PC-9 (cell line): ENCODE measurements at regions not wholly inside any gene's neighbourhood (a gene's known extent, or its start where the extent isn't known, plus 50 kb on each side); places are given as distances from the start of the nearest gene placed in this dataset.

ENCODE experiments used
- BruUV-seq: library from RNA; stranded (reverse); fragments of 400-500 nt; replicated peaks from 2 replicates; lab custom pipeline; 2021; lab: Mats Ljungman, UMichigan
- CTCF ChIA-PET: fragments of 300-600 bp; sonication (Branson Sonifier 250); formaldehyde crosslinking; loops from one replicate; lab custom pipeline; 2022; ENCODE audit warnings: antibody characterized with exemption; lab: Charles Lee
- POLR2A ChIA-PET: fragments of 300-600 bp; sonication (Branson Sonifier 250); formaldehyde crosslinking; loops from one replicate; lab custom pipeline; 2022; ENCODE audit warnings: antibody characterized with exemption; ENCODE audit not compliant: unreplicated experiment; lab: Charles Lee
- DNase-seq, 2 experiments: peaks; one replicate each; pipeline versions ENCODE4 v3.0.0 to v3.0.0-alpha.2; 2015 to 2022; ENCODE audit warnings: mixed read lengths in 1 of 2
- H2AFZ ChIP-seq: fragments of 200-600 bp; sonication (generic); 2 replicates; pipeline ENCODE4 v1.8.1; 2017; ENCODE audit warnings: antibody characterized with exemption
- H3F3A ChIP-seq: fragments of 200-600 bp; sonication (generic); 2 replicates; pipeline ENCODE4 v1.8.1; 2017; ENCODE audit warnings: antibody characterized with exemption, mild to moderate bottlenecking, low read depth; ENCODE audit not compliant: insufficient read depth
- H3K27ac ChIP-seq: fragments of 200-600 bp; sonication (generic); 2 replicates; pipeline ENCODE4 v1.6.1; 2016; ENCODE audit warnings: mixed run types
- H3K27me3 ChIP-seq: fragments of 200-600 bp; sonication (generic); 2 replicates; pipeline ENCODE4 v1.6.1; 2016; ENCODE audit warnings: low read depth, mixed run types; ENCODE audit not compliant: insufficient read depth
- H3K36me3 ChIP-seq: fragments of 200-600 bp; sonication (generic); 2 replicates; pipeline ENCODE4 v1.6.1; 2016; ENCODE audit warnings: low read depth, mixed run types
- H3K4me1 ChIP-seq: fragments of 200-600 bp; sonication (generic); replicated peaks from 2 replicates; pipeline ENCODE4 v1.6.1; 2016; ENCODE audit warnings: mixed run types; ENCODE audit not compliant: insufficient read depth
- H3K4me2 ChIP-seq: fragments of 200-600 bp; sonication (generic); 2 replicates; pipeline ENCODE4 v1.6.1; 2017; ENCODE audit warnings: mixed run types
- H3K4me3 ChIP-seq: fragments of 200-600 bp; sonication (generic); 2 replicates; pipeline ENCODE4 v1.6.1; 2016; ENCODE audit warnings: mixed run types
- H3K79me2 ChIP-seq: fragments of 200-600 bp; sonication (generic); 2 replicates; pipeline ENCODE4 v1.6.1; 2017; ENCODE audit warnings: low read depth, mixed run types
- H3K9me2 ChIP-seq: fragments of 200-600 bp; sonication (generic); 2 replicates; pipeline ENCODE4 v1.8.1; 2017; ENCODE audit warnings: mild to moderate bottlenecking; ENCODE audit not compliant: insufficient read depth
- H3K9me3 ChIP-seq: fragments of 200-600 bp; sonication (generic); 2 replicates; pipeline ENCODE4 v1.8.1; 2016; ENCODE audit warnings: low read depth; ENCODE audit not compliant: insufficient read depth
- H4K20me1 ChIP-seq: fragments of 200-600 bp; sonication (generic); 2 replicates; pipeline ENCODE4 v1.8.1; 2017; ENCODE audit not compliant: insufficient read depth
- CTCF ChIP-seq: fragments of 200-600 bp; sonication (generic); conservative IDR thresholded peaks from 2 replicates; pipeline ENCODE4 v1.6.1; 2017; ENCODE audit warnings: mixed run types, antibody characterized with exemption, mild to moderate bottlenecking, moderate library complexity
- EZH2 ChIP-seq: fragments of 200-600 bp; sonication (generic); IDR thresholded peaks from 2 replicates; pipeline ENCODE4 v1.8.0; 2017; ENCODE audit warnings: antibody characterized with exemption, low read depth
- intact Hi-C: fragments of 100-400 bp; cut with micrococcal nuclease; formaldehyde crosslinking; loops from one replicate; pipeline ENCODE4 v1.10.0; 2022; ENCODE audit not compliant: unreplicated experiment

GRCh38 chr2:221073326-221074049, 498.6 kb downstream of the EPHA4 start:
- peaks cover 7% of the 10 kb centered on the region; the same call in 1 of the 2 replicates for H3K9me3 ChIP-seq
- H2AFZ ChIP-seq = no peak overlapping the region
- DNase-seq = no peak
- no peaks in the 10 kb centered on the region for H3K9me2 ChIP-seq
- CTCF ChIA-PET = no interaction called here
- no peak overlapping the region for H3K4me2 ChIP-seq
- no peaks in the 10 kb centered on the region for H3K27me3 ChIP-seq
- peaks cover 2% of the 10 kb centered on the region; the same call in 1 of the 2 replicates for H3F3A ChIP-seq
- H3K27ac ChIP-seq = no peak overlapping the region
- intact Hi-C loops = no loop called here
- TF ChIP-seq CTCF = no peak
- TF ChIP-seq EZH2 = no peak
- no TSS peak for BruUV-seq
- H3K79me2 ChIP-seq = no peaks in the 10 kb centered on the region
- no peaks in the 10 kb centered on the region for H3K4me1 ChIP-seq
- H3K36me3 ChIP-seq = no peaks in the 10 kb centered on the region
- H3K4me3 ChIP-seq = no peak overlapping the region
- POLR2A ChIA-PET = no interaction called here
- no peaks in the 10 kb centered on the region for H4K20me1 ChIP-seq

DNA sequence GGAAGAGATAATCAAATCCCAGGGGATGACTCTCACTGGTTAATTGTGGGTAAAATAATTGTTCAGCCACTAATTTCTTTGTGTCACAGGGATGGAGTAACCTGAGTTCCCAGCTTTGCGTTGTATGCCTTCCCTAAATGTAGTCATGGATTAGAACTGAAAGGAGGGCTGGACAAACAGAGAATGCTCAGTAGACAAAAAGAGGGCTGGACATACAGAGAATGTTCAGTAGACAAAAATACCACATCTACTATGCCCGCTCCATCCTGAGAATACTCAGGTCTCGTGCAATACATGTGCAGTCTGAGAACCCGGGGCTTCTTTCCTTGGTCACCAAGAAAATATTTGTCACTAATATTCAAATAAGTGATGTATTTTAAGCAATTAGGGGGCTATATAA, 497.9 kb downstream of the EPHA4 start:
- intact Hi-C loops = no loop called here
- H3K27ac ChIP-seq = no peak overlapping the region
- H3F3A ChIP-seq = peaks cover 2% of the 10 kb centered on the region; the same call in 1 of the 2 replicates
- no peaks in the 10 kb centered on the region for H3K9me2 ChIP-seq
- ChIA-PET CTCF (no interaction called here), POLR2A (no interaction called here)
- DNase-seq = no peak
- no peak overlapping the region for H3K4me3 ChIP-seq
- TF ChIP-seq CTCF (no peak), EZH2 (no peak)
- BruUV-seq = no TSS peak
- H3K27me3 ChIP-seq = no peaks in the 10 kb centered on the region
- H3K79me2 ChIP-seq = no peaks in the 10 kb centered on the region
- H3K4me2 ChIP-seq = no peak overlapping the region
- H3K4me1 ChIP-seq = no peaks in the 10 kb centered on the region
- no peak overlapping the region for H2AFZ ChIP-seq
- H4K20me1 ChIP-seq = no peaks in the 10 kb centered on the region
- no peaks in the 10 kb centered on the region for H3K36me3 ChIP-seq
- peaks cover 7% of the 10 kb centered on the region; the same call in 1 of the 2 replicates for H3K9me3 ChIP-seq

DNA sequence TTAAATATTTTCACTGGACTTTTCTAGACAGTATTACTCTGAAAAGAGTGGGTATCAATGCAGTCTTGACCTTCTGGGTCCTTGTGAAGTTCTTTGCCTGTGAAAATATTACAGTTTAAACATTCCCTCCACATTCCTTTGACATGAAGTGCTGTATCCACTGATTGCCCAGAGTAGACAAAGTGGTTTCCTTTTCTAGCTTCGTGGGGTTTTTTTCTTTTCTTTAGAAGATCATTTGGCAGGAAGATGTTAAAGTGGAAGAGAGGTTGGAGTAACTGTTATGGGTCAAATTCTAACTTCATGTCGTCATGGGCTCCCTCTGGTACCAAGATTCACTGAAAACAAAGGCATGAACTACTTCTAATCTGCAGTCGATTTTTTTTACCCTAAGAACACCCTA, 496.9 kb downstream of the EPHA4 start:
- intact Hi-C loops = no loop called here
- H3F3A ChIP-seq = peaks cover 2% of the 10 kb centered on the region; the same call in 1 of the 2 replicates
- no peaks in the 10 kb centered on the region for H3K9me2 ChIP-seq
- POLR2A ChIA-PET = no interaction called here
- H3K79me2 ChIP-seq = no peaks in the 10 kb centered on the region
- no peaks in the 10 kb centered on the region for H3K36me3 ChIP-seq
- no peaks in the 10 kb centered on the region for H3K4me1 ChIP-seq
- TF ChIP-seq EZH2 (no peak), CTCF (no peak)
- no peak overlapping the region; the same call in 1 of the 2 replicates for H2AFZ ChIP-seq
- H3K4me3 ChIP-seq = no peak overlapping the region
- no peak overlapping the region for H3K27ac ChIP-seq
- peaks cover 7% of the 10 kb centered on the region; the same call in 1 of the 2 replicates for H3K9me3 ChIP-seq
- no peaks in the 10 kb centered on the region for H3K27me3 ChIP-seq
- H4K20me1 ChIP-seq = no peaks in the 10 kb centered on the region
- DNase-seq = no peak
- H3K4me2 ChIP-seq = peak overlapping the region; percentile 30; the same call in 1 of the 2 replicates
- CTCF ChIA-PET = no interaction called here
- BruUV-seq = no TSS peak
